ENCODE measurements at regions not wholly inside any gene's neighbourhood (a gene's known extent, or its start where the extent isn't known, plus 50 kb on each side); places are given as distances from the start of the nearest gene placed in this dataset.
"Not testable (repeated sequence)": the region's sequence is repeated elsewhere in the genome, so short reads cannot be mapped to it uniquely, and the experiment has no call there.

- no peak for TF ChIP-seq CTCF (IDR thresholded peaks at IDR 0.05; ENCODE audit: insufficient read depth, low read depth, low read length)
- DNase-seq (ENCODE audit: low read depth), result no peak
- no peak overlapping the region for H3K4me3 ChIP-seq (ENCODE audit: low read depth, low read length)
These were observed 721.9 kb downstream of the METTL4 start for GRCh38 chr18:1849386-1849785.

GRCh38 chr18:1857281-1857680 lies 714.0 kb downstream of the METTL4 start:
- DNase-seq (ENCODE audit: low read depth), result not testable (repeated sequence)

GRCh38 chr18:1861473-1861872 lies 709.8 kb downstream of the METTL4 start:
- DNase-seq (ENCODE audit: low read depth), result no peak
- no peak for TF ChIP-seq CTCF (IDR thresholded peaks at IDR 0.05; ENCODE audit: insufficient read depth, low read depth, low read length)

More at GRCh38 chr18:1857281-1857680, 714.0 kb downstream of the METTL4 start:
- H3K4me3 ChIP-seq (ENCODE audit: low read depth, low read length), result not testable (repeated sequence)

GRCh38 chr18:1865869-1866268 lies 705.4 kb downstream of the METTL4 start:
- no peak for DNase-seq (ENCODE audit: low read depth)
- TF ChIP-seq CTCF (IDR thresholded peaks at IDR 0.05; ENCODE audit: insufficient read depth, low read depth, low read length), result no peak
- no peak overlapping the region for H3K4me3 ChIP-seq (ENCODE audit: low read depth, low read length)

More at GRCh38 chr18:1861473-1861872, 709.8 kb downstream of the METTL4 start:
- H3K4me3 ChIP-seq (ENCODE audit: low read depth, low read length), result no peak overlapping the region

GRCh38 chr18:1872274-1872673 lies 699.0 kb downstream of the METTL4 start:
- DNase-seq (ENCODE audit: low read depth), result no peak
- TF ChIP-seq CTCF (IDR thresholded peaks at IDR 0.05; ENCODE audit: insufficient read depth, low read depth, low read length), result no peak
- no peak overlapping the region for H3K4me3 ChIP-seq (ENCODE audit: low read depth, low read length)

- DNase-seq (ENCODE audit: low read depth), result no peak
- TF ChIP-seq CTCF (IDR thresholded peaks at IDR 0.05; ENCODE audit: insufficient read depth, low read depth, low read length), result no peak
- H3K4me3 ChIP-seq (ENCODE audit: low read depth, low read length), result no peak overlapping the region
These were observed 696.1 kb downstream of the METTL4 start for GRCh38 chr18:1875219-1875618.

- no peak for DNase-seq (ENCODE audit: low read depth)
- no peak for TF ChIP-seq CTCF (IDR thresholded peaks at IDR 0.05; ENCODE audit: insufficient read depth, low read depth, low read length)
- H3K4me3 ChIP-seq (ENCODE audit: low read depth, low read length), result no peak overlapping the region
These were observed 686.7 kb downstream of the METTL4 start for GRCh38 chr18:1884623-1885022.

All from fibroblast of villous mesenchyme (primary cell).